HepG2 (cell line): ENCODE measurements at regions not wholly inside any gene's neighbourhood (a gene's known extent, or its start where the extent isn't known, plus 50 kb on each side); places are given as distances from the start of the nearest gene placed in this dataset.

ENCODE experiments used
- ATAC-seq: fragments of 200-7000 bp; cut with Tn5 transposase; 3 replicates; pipeline ENCODE4 v1.9.1; 2020; ENCODE audit warnings: mild to moderate bottlenecking, moderate library complexity
- BruUV-seq: library from RNA; stranded (reverse); fragments of 400-500 nt; replicated peaks from 2 replicates; lab custom pipeline; 2021; lab: Mats Ljungman, UMichigan
- CTCF ChIA-PET: fragments of 300-600 bp; formaldehyde crosslinking; extraction: SDS; loops from one replicate; lab custom pipeline; 2021; ENCODE audit warnings: low total read pairs, inconsistent platforms, low intra/inter-chr PET ratio; lab: Yijun Ruan, JAX
- POLR2A ChIA-PET: fragments of 350-600 bp; sonication (Branson Sonifier 250); formaldehyde crosslinking; loops from one replicate; lab custom pipeline; 2020; ENCODE audit warnings: antibody characterized with exemption, inconsistent platforms; lab: Yijun Ruan, JAX
- DNase-seq: peaks from one replicate; pipeline ENCODE4 v3.0.0-alpha.2; 2015; ENCODE audit warnings: low spot score
- FAIRE-seq: peaks from 3 replicates; lab custom pipeline; 2011; peaks lifted over from hg19 to GRCh38; lab: Jason Lieb, UNC
- H2AFZ ChIP-seq: one replicate; pipeline ENCODE4 v1.6.1; 2011; ENCODE audit warnings: low read length, inconsistent platforms
- H3K27ac ChIP-seq: fragments of 300-600 bp; 3 replicates; pipeline ENCODE4 v1.8.0; 2011; ENCODE audit warnings: mixed run types, mild to moderate bottlenecking, mixed read lengths, low read length, inconsistent platforms; ENCODE audit not compliant: insufficient read depth; ENCODE audit errors: extremely low read length
- H3K27me3 ChIP-seq, 2 experiments: fragments of 200-600 bp in 1 of 2; 2 replicates in 1 of 2; 3 replicates in 1 of 2; pipeline versions ENCODE4 v1.6.0 to v1.8.0; 2011; ENCODE audit warnings: low read length in 2 of 2, mild to moderate bottlenecking in 2 of 2, moderate library complexity in 2 of 2, inconsistent platforms in 1 of 2; ENCODE audit not compliant: insufficient read depth in 2 of 2, control insufficient read depth in 1 of 2
- H3K36me3 ChIP-seq, 2 experiments: fragments of 200-600 bp in 1 of 2; replicated peaks in 1 of 2; 2 replicates in 1 of 2; 3 replicates in 1 of 2; pipeline versions ENCODE4 v1.5.1 to v1.8.0; 2011; ENCODE audit warnings: low read length in 2 of 2, inconsistent platforms in 1 of 2; ENCODE audit not compliant: insufficient read depth in 2 of 2, control insufficient read depth in 1 of 2
- H3K4me1 ChIP-seq: 2 replicates; pipeline ENCODE4 v1.5.1; 2012; ENCODE audit warnings: low read length, inconsistent platforms; ENCODE audit not compliant: insufficient read depth
- H3K4me2 ChIP-seq: 2 replicates; pipeline ENCODE4 v1.6.0; 2011; ENCODE audit warnings: low read depth, low read length, inconsistent platforms
- H3K4me3 ChIP-seq, 3 experiments: fragments of 200-600 bp in 1 of 3; sonication (generic), shearing (Covaris generic) in 1 of 3; replicated peaks in 1 of 3; 2 replicates each; pipeline ENCODE4 v1.5.1; 2011 to 2016; ENCODE audit warnings: low read length in 3 of 3, inconsistent platforms in 2 of 3, low read depth in 2 of 3, mild to moderate bottlenecking in 2 of 3, control low read depth in 1 of 3, mixed read lengths in 1 of 3; ENCODE audit not compliant: insufficient read depth in 1 of 3
- H3K79me2 ChIP-seq: one replicate; pipeline ENCODE4 v1.6.1; 2011; ENCODE audit warnings: low read length, inconsistent platforms; ENCODE audit not compliant: insufficient read depth
- H3K9ac ChIP-seq: 2 replicates; pipeline ENCODE4 v1.6.0; 2011; ENCODE audit warnings: mild to moderate bottlenecking, low read depth, low read length, inconsistent platforms; ENCODE audit not compliant: insufficient read depth
- H3K9me3 ChIP-seq: 2 replicates; pipeline ENCODE4 v1.5.1; 2012; ENCODE audit warnings: mild to moderate bottlenecking, low read length
- H4K20me1 ChIP-seq: 2 replicates; pipeline ENCODE4 v1.6.0; 2011; ENCODE audit warnings: inconsistent platforms, mild to moderate bottlenecking, low read length, moderate library complexity; ENCODE audit not compliant: insufficient read depth
- AKAP8 ChIP-seq: sonication (generic); formaldehyde crosslinking; IDR thresholded peaks from 2 replicates; pipeline ENCODE4 v1.5.1; 2020; ENCODE audit warnings: mild to moderate bottlenecking, missing genetic modification reagents
- CENPT ChIP-seq: sonication (generic); formaldehyde crosslinking; IDR thresholded peaks from 2 replicates; pipeline ENCODE4 v1.8.0; 2022; ENCODE audit warnings: low read depth, mild to moderate bottlenecking, moderate library complexity, missing genetic modification reagents
- GZF1 ChIP-seq: sonication (generic); formaldehyde crosslinking; IDR thresholded peaks from 2 replicates; pipeline ENCODE4 v1.5.1; 2020; ENCODE audit warnings: mild to moderate bottlenecking, missing genetic modification reagents
- HIVEP1 ChIP-seq: sonication (generic); formaldehyde crosslinking; IDR thresholded peaks from 2 replicates; pipeline ENCODE4 v1.4.0; 2020; ENCODE audit warnings: mild to moderate bottlenecking, missing genetic modification reagents
- NFYB ChIP-seq: sonication (generic); formaldehyde crosslinking; IDR thresholded peaks from 2 replicates; pipeline ENCODE4 v1.4.0; 2020; ENCODE audit warnings: missing genetic modification reagents
- PBX2 ChIP-seq: IDR thresholded peaks from 2 replicates; pipeline ENCODE4 v1.6.1; 2016; ENCODE audit warnings: control low read depth
- ZNF235 ChIP-seq: sonication (generic); formaldehyde crosslinking; IDR thresholded peaks from 2 replicates; pipeline ENCODE4 v1.8.1; 2023; ENCODE audit warnings: mild to moderate bottlenecking, missing genetic modification reagents, borderline replicate concordance
- ZNF549 ChIP-seq: sonication (generic); formaldehyde crosslinking; IDR thresholded peaks from 2 replicates; pipeline ENCODE4 v1.5.0; 2020; ENCODE audit warnings: missing genetic modification reagents
- ZNF704 ChIP-seq: sonication (generic); formaldehyde crosslinking; IDR thresholded peaks from 2 replicates; pipeline ENCODE4 v1.8.1; 2023; ENCODE audit warnings: mild to moderate bottlenecking, inconsistent platforms, moderate library complexity, missing genetic modification reagents, borderline replicate concordance
- WGBS: methylation state at CpG from one replicate; pipeline ENCODE4 v1.1.6; 2017; ENCODE audit warnings: low lambda C conversion rate; 5-methylcytosine and 5-hydroxymethylcytosine counted together
- in situ Hi-C: cut with HindIII; loops from 2 replicates; pipeline ENCODE4 v1.10.0; 2017; ENCODE audit warnings: low pct_unique_long_range_greater_than_20kb; ENCODE audit not compliant: extremely low pct_ligation_motif_present
- intact Hi-C: fragments of 100-400 bp; cut with micrococcal nuclease; formaldehyde crosslinking; loops from one replicate; pipeline ENCODE4 v1.10.0; 2022; ENCODE audit not compliant: unreplicated experiment
- TF ChIP-seq, protein P1 (sequence below), 2 experiments: fragments of 450-650 bp in 1 of 2; sonication (generic) in 1 of 2; formaldehyde crosslinking in 1 of 2; IDR thresholded peaks; 2 replicates each; pipeline versions ENCODE4 v1.6.1 to v1.8.0; 2016 to 2022; ENCODE audit warnings: antibody characterized with exemption in 1 of 2, mild to moderate bottlenecking in 1 of 2, missing genetic modification reagents in 1 of 2
- TF ChIP-seq, protein P2 (sequence below): IDR thresholded peaks from 2 replicates; pipeline ENCODE4 v1.6.1; 2016; ENCODE audit warnings: missing genetic modification reagents, missing compliant biosample characterization

DNA sequence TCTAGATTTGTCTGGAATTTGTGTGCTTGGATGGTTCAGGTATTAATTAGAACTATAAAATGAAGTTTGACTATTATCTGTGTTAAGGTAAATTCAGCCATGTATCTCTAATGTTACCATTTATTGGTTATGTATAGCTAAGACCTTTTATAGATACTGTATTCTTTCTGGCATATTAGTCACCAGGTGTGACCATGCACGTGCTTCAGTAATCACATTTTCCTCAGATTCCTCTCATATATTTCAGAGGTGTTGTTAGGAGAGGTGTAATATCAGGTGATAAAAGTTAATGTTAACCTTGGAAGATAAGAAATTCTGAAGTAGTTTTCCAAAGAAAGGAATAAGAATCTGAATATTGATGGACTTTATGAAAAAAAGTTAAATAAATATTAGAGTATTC, 194.5 kb upstream of the KHDRBS2 start:
- in situ Hi-C loops, result no loop called here
- no peak for ATAC-seq
- TF ChIP-seq HIVEP1 (CRISPR knock-in tag), result no peak
- TF ChIP-seq NFYB (CRISPR knock-in tag), result no peak
- TF ChIP-seq AKAP8, result no peak
- no peak for TF ChIP-seq CENPT (CRISPR knock-in tag)
- TF ChIP-seq ZNF235, result no peak
- TF ChIP-seq, protein P1, sequence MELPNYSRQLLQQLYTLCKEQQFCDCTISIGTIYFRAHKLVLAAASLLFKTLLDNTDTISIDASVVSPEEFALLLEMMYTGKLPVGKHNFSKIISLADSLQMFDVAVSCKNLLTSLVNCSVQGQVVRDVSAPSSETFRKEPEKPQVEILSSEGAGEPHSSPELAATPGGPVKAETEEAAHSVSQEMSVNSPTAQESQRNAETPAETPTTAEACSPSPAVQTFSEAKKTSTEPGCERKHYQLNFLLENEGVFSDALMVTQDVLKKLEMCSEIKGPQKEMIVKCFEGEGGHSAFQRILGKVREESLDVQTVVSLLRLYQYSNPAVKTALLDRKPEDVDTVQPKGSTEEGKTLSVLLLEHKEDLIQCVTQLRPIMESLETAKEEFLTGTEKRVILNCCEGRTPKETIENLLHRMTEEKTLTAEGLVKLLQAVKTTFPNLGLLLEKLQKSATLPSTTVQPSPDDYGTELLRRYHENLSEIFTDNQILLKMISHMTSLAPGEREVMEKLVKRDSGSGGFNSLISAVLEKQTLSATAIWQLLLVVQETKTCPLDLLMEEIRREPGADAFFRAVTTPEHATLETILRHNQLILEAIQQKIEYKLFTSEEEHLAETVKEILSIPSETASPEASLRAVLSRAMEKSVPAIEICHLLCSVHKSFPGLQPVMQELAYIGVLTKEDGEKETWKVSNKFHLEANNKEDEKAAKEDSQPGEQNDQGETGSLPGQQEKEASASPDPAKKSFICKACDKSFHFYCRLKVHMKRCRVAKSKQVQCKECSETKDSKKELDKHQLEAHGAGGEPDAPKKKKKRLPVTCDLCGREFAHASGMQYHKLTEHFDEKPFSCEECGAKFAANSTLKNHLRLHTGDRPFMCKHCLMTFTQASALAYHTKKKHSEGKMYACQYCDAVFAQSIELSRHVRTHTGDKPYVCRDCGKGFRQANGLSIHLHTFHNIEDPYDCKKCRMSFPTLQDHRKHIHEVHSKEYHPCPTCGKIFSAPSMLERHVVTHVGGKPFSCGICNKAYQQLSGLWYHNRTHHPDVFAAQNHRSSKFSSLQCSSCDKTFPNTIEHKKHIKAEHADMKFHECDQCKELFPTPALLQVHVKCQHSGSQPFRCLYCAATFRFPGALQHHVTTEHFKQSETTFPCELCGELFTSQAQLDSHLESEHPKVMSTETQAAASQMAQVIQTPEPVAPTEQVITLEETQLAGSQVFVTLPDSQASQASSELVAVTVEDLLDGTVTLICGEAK (IDR thresholded peaks at IDR 0.05), result no peak
- TF ChIP-seq, protein P1 (CRISPR knock-in tag; IDR thresholded peaks at IDR 0.05), result no peak
- no peak for TF ChIP-seq ZNF704 (CRISPR knock-in tag)
- no peak for TF ChIP-seq GZF1 (CRISPR knock-in tag)
- TF ChIP-seq ZNF549 (CRISPR knock-in tag), result no peak
- no peak for TF ChIP-seq PBX2 (CRISPR knock-in tag)
- TF ChIP-seq, protein P2, sequence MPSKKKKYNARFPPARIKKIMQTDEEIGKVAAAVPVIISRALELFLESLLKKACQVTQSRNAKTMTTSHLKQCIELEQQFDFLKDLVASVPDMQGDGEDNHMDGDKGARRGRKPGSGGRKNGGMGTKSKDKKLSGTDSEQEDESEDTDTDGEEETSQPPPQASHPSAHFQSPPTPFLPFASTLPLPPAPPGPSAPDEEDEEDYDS (CRISPR knock-in tag), result no peak

More for the DNA sequence above, 194.5 kb upstream of the KHDRBS2 start:
- no peak overlapping the region for H3K27ac ChIP-seq
- no peak overlapping the region for H3K4me2 ChIP-seq
- H4K20me1 ChIP-seq, result no peaks in the 10 kb centered on the region
- CTCF ChIA-PET, result no interaction called here
- intact Hi-C loops, result no loop called here
- WGBS, result 2% methylated on average over 1 of the region's 1 CpG
- no peaks in the 10 kb centered on the region for H3K9me3 ChIP-seq
- DNase-seq (no peak), FAIRE-seq (no peak)
- H3K4me1 ChIP-seq, result no peaks in the 10 kb centered on the region
- no peaks in the 10 kb centered on the region for H3K36me3 ChIP-seq
- H3K27me3 ChIP-seq, result no peaks in the 10 kb centered on the region
- POLR2A ChIA-PET, result no interaction called here
- no peaks in the 10 kb centered on the region for H3K79me2 ChIP-seq
- no TSS peak for BruUV-seq
- no peak overlapping the region for H2AFZ ChIP-seq
- H3K9ac ChIP-seq, result no peak overlapping the region
- no peak overlapping the region for H3K4me3 ChIP-seq
